Natural killer cell (primary cell): ENCODE measurements at regions not wholly inside any gene's neighbourhood (a gene's known extent, or its start where the extent isn't known, plus 50 kb on each side); places are given as distances from the start of the nearest gene placed in this dataset.

ENCODE experiments used
- ATAC-seq, 3 donors: fragments of 150-1000 bp in 2 of 3; fragments of 200-7000 bp in 1 of 3; cut with Tn5 transposase; 1 replicate in 1 of 3; 2 replicates in 2 of 3; pipeline ENCODE4 v1.10.0; 2021; ENCODE audit warnings: mild to moderate bottlenecking in 2 of 3, moderate library complexity in 2 of 3
- DNase-seq, 2 donors: peaks; one replicate each; pipeline versions ENCODE4 v3.0.0 to v3.0.0-alpha.2; 2013 to 2021; ENCODE audit warnings: mixed read lengths in 1 of 2
- H3K27ac ChIP-seq: one replicate; pipeline ENCODE4 v1.5.1; 2013; ENCODE audit warnings: mild to moderate bottlenecking, low read length
- H3K27me3 ChIP-seq: one replicate; pipeline ENCODE4 v1.6.1; 2013; ENCODE audit warnings: low read length; ENCODE audit not compliant: control insufficient read depth, insufficient read depth
- H3K36me3 ChIP-seq: one replicate; pipeline ENCODE4 v1.6.1; 2013; ENCODE audit warnings: low read length; ENCODE audit not compliant: control insufficient read depth, insufficient read depth
- H3K4me1 ChIP-seq: one replicate; pipeline ENCODE4 v1.6.1; 2013; ENCODE audit warnings: low read length; ENCODE audit not compliant: control insufficient read depth, insufficient read depth
- H3K4me3 ChIP-seq: one replicate; pipeline ENCODE4 v1.5.1; 2013; ENCODE audit warnings: low read length
- H3K9me3 ChIP-seq: one replicate; pipeline ENCODE4 v1.6.1; 2013; ENCODE audit warnings: low read length; ENCODE audit not compliant: control insufficient read depth, insufficient read depth
- H3K27ac Mint-ChIP-seq, 2 donors: one replicate each; pipeline ENCODE4 v1.8.0; 2022; ENCODE audit warnings: mild to moderate bottlenecking in 2 of 2, mixed read lengths in 2 of 2, moderate library complexity in 1 of 2
- H3K27me3 Mint-ChIP-seq, 2 donors: one replicate each; pipeline ENCODE4 v1.8.0; 2022; ENCODE audit warnings: low read depth in 2 of 2, mixed read lengths in 2 of 2
- H3K36me3 Mint-ChIP-seq: one replicate; pipeline ENCODE4 v1.8.0; 2022; ENCODE audit warnings: mixed read lengths
- H3K4me1 Mint-ChIP-seq, 2 donors: one replicate each; pipeline ENCODE4 v1.8.0; 2022; ENCODE audit warnings: mixed read lengths in 2 of 2
- H3K4me3 Mint-ChIP-seq: one replicate; pipeline ENCODE4 v1.8.0; 2022; ENCODE audit warnings: mild to moderate bottlenecking, moderate library complexity, mixed read lengths
- H3K9me3 Mint-ChIP-seq, 2 donors: one replicate each; pipeline ENCODE4 v1.8.0; 2022; ENCODE audit warnings: mixed read lengths in 2 of 2
- CTCF ChIP-seq: fragments of 200-600 bp; IDR thresholded peaks from one replicate; pipeline ENCODE4 v1.8.0; 2022; ENCODE audit warnings: antibody characterized with exemption
- WGBS: methylation state at CpG from one replicate; pipeline ENCODE4 v1.1.7; 2013; ENCODE audit warnings: missing lambda C conversion rate; ENCODE audit not compliant: insufficient coverage; 5-methylcytosine and 5-hydroxymethylcytosine counted together
- intact Hi-C: fragments of 100-400 bp; cut with micrococcal nuclease; formaldehyde crosslinking; loops from one replicate; pipeline ENCODE4 v1.14.2; 2022

- no peaks in the 10 kb centered on the region for H3K4me1 ChIP-seq
- intact Hi-C loops, result no loop called here
- Mint-ChIP-seq H3K4me1 (no peaks in the 10 kb centered on the region), H3K9me3 (peaks cover 8 to 21% of the 10 kb centered on the region in 2 donors), H3K36me3 (peaks cover 16% of the 10 kb centered on the region), H3K4me3 (no peak overlapping the region), H3K27me3 (no peaks in the 10 kb centered on the region), H3K27ac (no peak overlapping the region)
- ATAC-seq (no peak), DNase-seq (no peak)
- no peaks in the 10 kb centered on the region for H3K36me3 ChIP-seq
- no peaks in the 10 kb centered on the region for H3K27me3 ChIP-seq
- no peaks in the 10 kb centered on the region for H3K9me3 ChIP-seq
- no peak for TF ChIP-seq CTCF
- H3K4me3 ChIP-seq, result no peak overlapping the region
- WGBS, result 93% methylated on average over 6 of the region's 6 CpGs
- H3K27ac ChIP-seq, result no peak overlapping the region
These were observed 927.7 kb upstream of the MBL2 start for GRCh38 chr10:53700278-53700677.

- intact Hi-C loops, result no loop called here
- no peaks in the 10 kb centered on the region for H3K4me1 ChIP-seq
- Mint-ChIP-seq H3K36me3 (peaks cover 16% of the 10 kb centered on the region), H3K27ac (no peak overlapping the region), H3K27me3 (no peaks in the 10 kb centered on the region), H3K4me1 (no peaks in the 10 kb centered on the region), H3K9me3 (peaks cover 6 to 18% of the 10 kb centered on the region in 2 donors), H3K4me3 (no peak overlapping the region)
- DNase-seq, result no peak
- ATAC-seq, result no peak
- no peak for TF ChIP-seq CTCF
- no peaks in the 10 kb centered on the region for H3K9me3 ChIP-seq
- no peak overlapping the region for H3K4me3 ChIP-seq
- no peak overlapping the region for H3K27ac ChIP-seq
- 90% methylated on average over 1 of the region's 3 CpGs for WGBS
- H3K27me3 ChIP-seq, result no peaks in the 10 kb centered on the region
- H3K36me3 ChIP-seq, result no peaks in the 10 kb centered on the region
These were observed 927.1 kb upstream of the MBL2 start for GRCh38 chr10:53699684-53700083.

- ATAC-seq (no peak), DNase-seq (no peak)
- H3K27me3 ChIP-seq, result no peaks in the 10 kb centered on the region
- no peaks in the 10 kb centered on the region for H3K4me1 Mint-ChIP-seq
- TF ChIP-seq CTCF, result no peak
- WGBS, result 100% methylated on average over 2 of the region's 5 CpGs
- H3K4me1 ChIP-seq, result no peaks in the 10 kb centered on the region
- intact Hi-C loops, result no loop called here
- no peaks in the 10 kb centered on the region for H3K27me3 Mint-ChIP-seq
- H3K36me3 Mint-ChIP-seq, result peaks cover 16% of the 10 kb centered on the region
- H3K4me3 ChIP-seq, result no peak overlapping the region
- H3K36me3 ChIP-seq, result no peaks in the 10 kb centered on the region
- no peak overlapping the region for H3K27ac ChIP-seq
- H3K9me3 Mint-ChIP-seq, result peaks cover 6 to 18% of the 10 kb centered on the region in 2 donors
- no peaks in the 10 kb centered on the region for H3K9me3 ChIP-seq
- no peak overlapping the region for H3K4me3 Mint-ChIP-seq
- no peak overlapping the region for H3K27ac Mint-ChIP-seq
These were observed 926.6 kb upstream of the MBL2 start for GRCh38 chr10:53699231-53699630.

GRCh38 chr10:53697038-53697437 is 924.5 kb upstream of the MBL2 start:
- Mint-ChIP-seq H3K4me3 (no peak overlapping the region), H3K27me3 (no peaks in the 10 kb centered on the region), H3K9me3 (peaks cover 11 to 17% of the 10 kb centered on the region in 2 donors), H3K27ac (no peak overlapping the region), H3K4me1 (no peaks in the 10 kb centered on the region), H3K36me3 (peaks cover 16% of the 10 kb centered on the region)
- no peaks in the 10 kb centered on the region for H3K4me1 ChIP-seq
- intact Hi-C loops, result no loop called here
- TF ChIP-seq CTCF, result no peak
- no peak overlapping the region for H3K4me3 ChIP-seq
- no peaks in the 10 kb centered on the region for H3K9me3 ChIP-seq
- WGBS, result 73% methylated on average over 2 of the region's 2 CpGs
- no peak overlapping the region for H3K27ac ChIP-seq
- H3K36me3 ChIP-seq, result no peaks in the 10 kb centered on the region
- ATAC-seq (no peak), DNase-seq (no peak)
- H3K27me3 ChIP-seq, result no peaks in the 10 kb centered on the region
